ENCODE measurements at regions not wholly inside any gene's neighbourhood (a gene's known extent, or its start where the extent isn't known, plus 50 kb on each side); places are given as distances from the start of the nearest gene placed in this dataset.

GRCh38 chr6:148193063-148193680 lies 149.5 kb upstream of the SASH1 start:
- TF ChIP-seq EZH2 (IDR thresholded peaks at IDR 0.05; ENCODE audit: low read length, unreplicated experiment) (no peak), CTCF (conservative IDR thresholded peaks at IDR 0.05; ENCODE audit: low read depth, low read length) (no peak)

All from PC-3 (cell line).